ENCODE measurements at regions not wholly inside any gene's neighbourhood (a gene's known extent, or its start where the extent isn't known, plus 50 kb on each side); places are given as distances from the start of the nearest gene placed in this dataset.

GRCh38 chr12:62082448-62082847 lies 177.8 kb upstream of the USP15 start:
- TF ChIP-seq CTCF (conservative IDR thresholded peaks at IDR 0.05; ENCODE audit: low read length) = no peak
- no peak for TF ChIP-seq EZH2phosphoT487 (IDR thresholded peaks at IDR 0.05; ENCODE audit: borderline replicate concordance, low read depth, low read length)

Data from OCI-LY7 (cell line).